BJ (cell line): ENCODE measurements at regions not wholly inside any gene's neighbourhood (a gene's known extent, or its start where the extent isn't known, plus 50 kb on each side); places are given as distances from the start of the nearest gene placed in this dataset.
"Not testable (repeated sequence)": the region's sequence is repeated elsewhere in the genome, so short reads cannot be mapped to it uniquely, and the experiment has no call there.

Experiments used
- CTCF ChIA-PET: fragments of 350-600 bp; formaldehyde crosslinking; extraction: SDS; loops from one replicate; lab custom pipeline; 2021; ENCODE audit warnings: antibody characterized with exemption, inconsistent platforms; lab: Yijun Ruan, JAX
- POLR2A ChIA-PET: fragments of 300-600 bp; sonication (Branson Sonifier 250); formaldehyde crosslinking; extraction: SDS; loops from one replicate; lab custom pipeline; 2021; ENCODE audit warnings: antibody characterized with exemption; lab: Charles Lee
- DNase-seq: peaks from one replicate; pipeline ENCODE4 v3.0.0-alpha.2; 2011; ENCODE audit warnings: low read depth
- H3K27me3 ChIP-seq: 2 replicates; pipeline ENCODE4 v1.6.0; 2011; ENCODE audit warnings: low read length; ENCODE audit not compliant: control insufficient read depth, insufficient read depth
- H3K36me3 ChIP-seq: 2 replicates; pipeline ENCODE4 v1.5.1; 2011; ENCODE audit warnings: low read length; ENCODE audit not compliant: control insufficient read depth, insufficient read depth
- H3K4me3 ChIP-seq: 2 replicates; pipeline ENCODE4 v1.5.1; 2011; ENCODE audit warnings: low read depth, mild to moderate bottlenecking, control low read depth, low read length
- TF ChIP-seq, protein P1 (sequence below): IDR thresholded peaks from 2 replicates; pipeline ENCODE4 v1.5.1; 2011; ENCODE audit warnings: low read depth, mild to moderate bottlenecking, control low read depth, inconsistent platforms, low read length, moderate library complexity; ENCODE audit not compliant: insufficient read depth

DNA sequence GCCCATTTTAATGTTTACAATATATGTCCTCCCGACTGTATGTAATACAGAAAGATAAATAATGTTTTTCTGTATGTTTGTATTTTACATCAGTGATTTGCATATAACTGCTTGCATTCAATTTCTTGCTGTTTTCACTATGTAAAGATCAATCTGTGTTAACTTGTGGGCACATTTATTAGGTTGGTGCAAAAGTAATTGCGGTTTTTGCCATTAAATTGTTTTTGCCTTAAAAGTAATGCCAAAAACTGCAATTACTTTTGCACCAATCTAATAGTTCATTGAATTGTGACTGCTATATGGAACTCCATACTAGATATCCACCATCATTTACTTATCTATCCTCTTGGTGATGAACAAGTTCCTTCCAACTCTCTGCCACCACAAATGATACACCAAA, 73.9 kb upstream of the SRD5A3 start:
- DNase-seq: no peak
- TF ChIP-seq, protein P1, sequence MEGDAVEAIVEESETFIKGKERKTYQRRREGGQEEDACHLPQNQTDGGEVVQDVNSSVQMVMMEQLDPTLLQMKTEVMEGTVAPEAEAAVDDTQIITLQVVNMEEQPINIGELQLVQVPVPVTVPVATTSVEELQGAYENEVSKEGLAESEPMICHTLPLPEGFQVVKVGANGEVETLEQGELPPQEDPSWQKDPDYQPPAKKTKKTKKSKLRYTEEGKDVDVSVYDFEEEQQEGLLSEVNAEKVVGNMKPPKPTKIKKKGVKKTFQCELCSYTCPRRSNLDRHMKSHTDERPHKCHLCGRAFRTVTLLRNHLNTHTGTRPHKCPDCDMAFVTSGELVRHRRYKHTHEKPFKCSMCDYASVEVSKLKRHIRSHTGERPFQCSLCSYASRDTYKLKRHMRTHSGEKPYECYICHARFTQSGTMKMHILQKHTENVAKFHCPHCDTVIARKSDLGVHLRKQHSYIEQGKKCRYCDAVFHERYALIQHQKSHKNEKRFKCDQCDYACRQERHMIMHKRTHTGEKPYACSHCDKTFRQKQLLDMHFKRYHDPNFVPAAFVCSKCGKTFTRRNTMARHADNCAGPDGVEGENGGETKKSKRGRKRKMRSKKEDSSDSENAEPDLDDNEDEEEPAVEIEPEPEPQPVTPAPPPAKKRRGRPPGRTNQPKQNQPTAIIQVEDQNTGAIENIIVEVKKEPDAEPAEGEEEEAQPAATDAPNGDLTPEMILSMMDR: no peak
- no peak overlapping the region for H3K4me3 ChIP-seq
- H3K27me3 ChIP-seq: no peaks in the 10 kb centered on the region; the same call in 1 of the 2 replicates
- CTCF ChIA-PET: no interaction called here
- POLR2A ChIA-PET: no interaction called here
- no peaks in the 10 kb centered on the region for H3K36me3 ChIP-seq

DNA sequence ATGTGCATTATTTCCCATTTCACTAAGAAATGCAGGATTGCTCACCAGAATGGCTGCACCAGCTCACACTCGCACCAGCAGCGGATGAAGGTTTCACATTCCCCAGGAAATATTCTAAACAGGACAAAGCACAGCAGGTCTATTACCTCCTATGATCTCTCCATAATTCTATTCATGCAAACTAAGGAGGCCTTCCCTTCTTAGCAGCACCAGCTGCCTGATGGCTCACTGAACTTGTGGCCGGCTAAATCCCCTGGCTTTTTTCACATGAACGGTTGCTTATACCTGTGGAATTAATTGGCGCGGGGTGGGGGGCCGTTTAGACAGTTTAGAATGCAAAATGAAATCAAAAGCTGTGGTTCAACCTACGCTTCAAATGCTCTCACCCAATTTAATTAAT, 73.5 kb upstream of the SRD5A3 start:
- TF ChIP-seq, protein P1: no peak
- POLR2A ChIA-PET: no interaction called here
- H3K4me3 ChIP-seq: no peak overlapping the region

DNA sequence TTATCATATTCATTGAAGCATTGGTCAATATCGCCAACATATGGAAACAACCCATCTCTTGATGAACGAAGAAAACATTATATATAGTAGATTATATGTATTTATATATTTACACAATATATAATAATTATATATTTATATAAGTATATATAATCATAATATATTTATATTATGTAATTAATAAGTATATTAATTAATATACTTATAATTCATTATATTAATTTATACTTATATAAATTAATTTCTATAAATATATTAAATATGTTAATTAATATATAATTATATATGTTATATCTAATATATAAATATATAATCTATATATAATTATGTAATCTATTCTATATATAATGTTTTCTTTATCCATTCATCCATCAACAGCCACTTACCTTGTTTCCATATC, 69.0 kb upstream of the SRD5A3 start:
- DNase-seq: no peak
- no peaks in the 10 kb centered on the region for H3K27me3 ChIP-seq
- no peak overlapping the region for H3K4me3 ChIP-seq
- TF ChIP-seq, protein P1: no peak
- ChIA-PET CTCF (no interaction called here), POLR2A (no interaction called here)
- H3K36me3 ChIP-seq: no peaks in the 10 kb centered on the region

More for the DNA sequence above, 73.5 kb upstream of the SRD5A3 start:
- CTCF ChIA-PET: no interaction called here
- no peaks in the 10 kb centered on the region for H3K36me3 ChIP-seq
- no peak for DNase-seq
- H3K27me3 ChIP-seq: no peaks in the 10 kb centered on the region; the same call in 1 of the 2 replicates

DNA sequence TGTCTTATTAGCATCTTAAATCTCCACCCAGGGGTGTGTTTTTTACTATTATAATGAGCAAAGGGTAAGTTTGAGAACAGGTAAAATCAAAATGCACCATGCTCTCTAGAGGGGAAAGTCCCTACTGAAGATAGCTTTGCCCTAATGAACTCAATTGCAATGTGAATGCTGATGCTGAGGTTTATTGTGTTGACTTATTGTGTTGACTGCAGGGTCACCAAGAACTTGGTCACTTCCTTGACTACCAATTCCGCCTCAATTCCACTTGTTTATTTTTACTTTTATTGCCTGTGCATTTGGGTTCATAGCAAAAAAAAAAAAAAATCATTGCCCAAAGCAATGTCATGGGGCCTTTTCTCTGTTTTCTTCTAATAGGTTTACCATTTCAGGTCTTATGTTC, 67.7 kb upstream of the SRD5A3 start:
- Histone ChIP-seq H3K4me3 (no peak overlapping the region), H3K27me3 (no peaks in the 10 kb centered on the region), H3K36me3 (no peaks in the 10 kb centered on the region)
- DNase-seq: no peak
- POLR2A ChIA-PET: interaction anchor here (0.6 kb wide), 1 partner anchor 28 kb away, joined by 5 read pairs; no protein-coding TSS in a partner anchor
- TF ChIP-seq, protein P1: no peak
- CTCF ChIA-PET: no interaction called here

DNA sequence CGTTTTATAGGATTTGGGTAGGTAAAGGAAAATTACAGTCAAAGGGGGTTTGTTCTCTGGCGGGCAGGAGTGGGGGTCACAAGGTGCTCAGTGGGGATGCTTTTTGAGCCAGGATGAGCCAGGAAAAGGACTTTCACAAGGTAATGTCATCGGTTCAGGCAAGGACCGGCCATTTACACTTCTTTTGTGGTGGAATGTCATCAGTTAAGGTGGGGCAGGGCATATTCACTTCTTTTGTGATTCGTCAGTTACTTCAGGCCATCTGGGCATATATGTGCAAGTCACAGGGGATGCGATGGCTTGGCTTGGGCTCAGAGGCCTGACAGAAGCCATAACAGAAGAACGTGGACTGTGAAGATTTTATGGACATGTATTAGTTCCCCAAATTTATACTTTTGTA, 65.6 kb upstream of the SRD5A3 start:
- H3K27me3 ChIP-seq, DNase-seq, CTCF ChIA-PET, POLR2A ChIA-PET, H3K4me3 ChIP-seq, H3K36me3 ChIP-seq: not testable (repeated sequence)

DNA sequence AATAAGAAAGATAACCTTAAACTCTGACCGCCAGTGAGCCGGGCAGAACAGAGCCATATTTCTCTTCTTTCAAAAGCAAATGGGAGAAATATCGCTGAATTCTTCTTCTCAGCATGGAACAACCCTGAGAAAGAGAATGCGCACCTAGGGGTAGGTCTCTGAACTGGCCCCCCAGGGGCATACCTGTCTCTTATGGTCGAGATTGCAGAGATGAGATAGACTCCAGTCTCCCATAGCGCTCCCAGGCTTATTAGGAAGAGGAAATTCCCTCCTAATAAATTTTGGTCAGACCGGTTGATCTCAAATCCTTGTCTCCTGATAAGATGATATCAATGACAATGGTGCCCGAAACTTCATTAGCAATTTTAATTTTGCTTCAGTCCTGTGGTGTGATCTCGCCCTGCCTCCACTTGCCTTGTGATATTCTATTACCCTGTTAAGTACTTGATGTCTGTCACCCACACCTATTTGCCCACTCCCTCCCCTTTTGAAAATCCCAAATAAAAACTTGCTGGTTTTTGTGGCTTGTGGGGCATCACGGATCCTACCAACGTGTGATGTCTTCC, 64.8 kb upstream of the SRD5A3 start:
- DNase-seq, H3K4me3 ChIP-seq, POLR2A ChIA-PET, CTCF ChIA-PET, H3K27me3 ChIP-seq, H3K36me3 ChIP-seq: not testable (repeated sequence)
